ENCODE measurements at regions not wholly inside any gene's neighbourhood (a gene's known extent, or its start where the extent isn't known, plus 50 kb on each side); places are given as distances from the start of the nearest gene placed in this dataset.

GRCh38 chr4:12071316-12071715 lies 642.6 kb upstream of the HS3ST1 start:
- no peak overlapping the region for H3K27ac ChIP-seq (ENCODE audit: insufficient read depth, low read length, poor library complexity, severe bottlenecking)
- H3K27me3 ChIP-seq (replicated peaks; ENCODE audit: control insufficient read depth, insufficient read depth, low read length, poor library complexity, severe bottlenecking), result no peaks in the 10 kb centered on the region
- no peaks in the 10 kb centered on the region for H3K36me3 ChIP-seq (ENCODE audit: control insufficient read depth, insufficient read depth, low read length)

GRCh38 chr4:12053966-12054365 lies 625.3 kb upstream of the HS3ST1 start:
- H3K36me3 ChIP-seq (ENCODE audit: control insufficient read depth, insufficient read depth, low read length), result no peaks in the 10 kb centered on the region
- no peak overlapping the region for H3K27ac ChIP-seq (ENCODE audit: insufficient read depth, low read length, poor library complexity, severe bottlenecking)
- H3K9me3 ChIP-seq (ENCODE audit: control insufficient read depth, low read length), result no peaks in the 10 kb centered on the region

More at GRCh38 chr4:12071316-12071715, 642.6 kb upstream of the HS3ST1 start:
- DNase-seq, result no peak
- Histone ChIP-seq H3K9me3 (ENCODE audit: control insufficient read depth, low read length) (no peaks in the 10 kb centered on the region), H3K4me1 (ENCODE audit: control insufficient read depth, insufficient read depth, low read length, poor library complexity, severe bottlenecking) (no peaks in the 10 kb centered on the region), H3K4me3 (ENCODE audit: insufficient read depth, low read depth, low read length, poor library complexity, severe bottlenecking) (no peak overlapping the region)

GRCh38 chr4:12053556-12053955 lies 624.9 kb upstream of the HS3ST1 start:
- Histone ChIP-seq H3K4me3 (ENCODE audit: insufficient read depth, low read depth, low read length, poor library complexity, severe bottlenecking) (no peak overlapping the region), H3K4me1 (ENCODE audit: control insufficient read depth, insufficient read depth, low read length, poor library complexity, severe bottlenecking) (no peaks in the 10 kb centered on the region), H3K27me3 (replicated peaks; ENCODE audit: control insufficient read depth, insufficient read depth, low read length, poor library complexity, severe bottlenecking) (no peaks in the 10 kb centered on the region), H3K9me3 (ENCODE audit: control insufficient read depth, low read length) (no peaks in the 10 kb centered on the region), H3K27ac (ENCODE audit: insufficient read depth, low read length, poor library complexity, severe bottlenecking) (no peak overlapping the region), H3K36me3 (ENCODE audit: control insufficient read depth, insufficient read depth, low read length) (no peaks in the 10 kb centered on the region)
- DNase-seq, result no peak

More at GRCh38 chr4:12053966-12054365, 625.3 kb upstream of the HS3ST1 start:
- Histone ChIP-seq H3K4me3 (ENCODE audit: insufficient read depth, low read depth, low read length, poor library complexity, severe bottlenecking) (no peak overlapping the region), H3K27me3 (replicated peaks; ENCODE audit: control insufficient read depth, insufficient read depth, low read length, poor library complexity, severe bottlenecking) (no peaks in the 10 kb centered on the region), H3K4me1 (ENCODE audit: control insufficient read depth, insufficient read depth, low read length, poor library complexity, severe bottlenecking) (no peaks in the 10 kb centered on the region)
- no peak for DNase-seq

DNA sequence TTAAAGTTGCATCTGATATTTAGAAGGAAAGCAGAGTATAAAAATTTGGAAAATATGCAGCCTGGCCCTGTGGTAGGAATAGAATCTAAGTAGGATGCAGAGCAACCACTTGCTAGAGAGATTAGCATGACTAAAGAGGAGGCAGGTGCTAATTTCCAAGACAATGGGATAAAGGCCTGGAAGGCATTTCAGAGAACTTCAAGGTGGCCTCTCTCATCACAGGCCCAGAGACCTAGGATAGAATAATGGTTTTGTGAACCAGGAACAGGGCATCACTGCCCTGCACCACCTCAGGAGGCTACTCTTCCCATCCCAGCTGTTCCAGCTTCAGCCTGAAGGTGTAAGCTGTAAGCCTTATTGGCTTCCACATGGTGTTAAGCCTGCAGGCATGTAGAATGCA lies 621.7 kb upstream of the HS3ST1 start:
- H3K4me3 ChIP-seq (ENCODE audit: insufficient read depth, low read depth, low read length, poor library complexity, severe bottlenecking), result no peak overlapping the region
- no peak for DNase-seq
- no peaks in the 10 kb centered on the region for H3K27me3 ChIP-seq (replicated peaks; ENCODE audit: control insufficient read depth, insufficient read depth, low read length, poor library complexity, severe bottlenecking)

GRCh38 chr4:12042818-12043217 lies 614.1 kb upstream of the HS3ST1 start:
- DNase-seq, result no peak
- H3K9me3 ChIP-seq (ENCODE audit: control insufficient read depth, low read length), result no peaks in the 10 kb centered on the region
- H3K36me3 ChIP-seq (ENCODE audit: control insufficient read depth, insufficient read depth, low read length), result no peaks in the 10 kb centered on the region
- no peak overlapping the region for H3K4me3 ChIP-seq (ENCODE audit: insufficient read depth, low read depth, low read length, poor library complexity, severe bottlenecking)
- no peaks in the 10 kb centered on the region for H3K4me1 ChIP-seq (ENCODE audit: control insufficient read depth, insufficient read depth, low read length, poor library complexity, severe bottlenecking)
- no peaks in the 10 kb centered on the region for H3K27me3 ChIP-seq (replicated peaks; ENCODE audit: control insufficient read depth, insufficient read depth, low read length, poor library complexity, severe bottlenecking)
- no peak overlapping the region for H3K27ac ChIP-seq (ENCODE audit: insufficient read depth, low read length, poor library complexity, severe bottlenecking)

More for the DNA sequence above, 621.7 kb upstream of the HS3ST1 start:
- Histone ChIP-seq H3K9me3 (ENCODE audit: control insufficient read depth, low read length) (no peaks in the 10 kb centered on the region), H3K27ac (ENCODE audit: insufficient read depth, low read length, poor library complexity, severe bottlenecking) (no peak overlapping the region), H3K36me3 (ENCODE audit: control insufficient read depth, insufficient read depth, low read length) (no peaks in the 10 kb centered on the region), H3K4me1 (ENCODE audit: control insufficient read depth, insufficient read depth, low read length, poor library complexity, severe bottlenecking) (no peaks in the 10 kb centered on the region)

DNA sequence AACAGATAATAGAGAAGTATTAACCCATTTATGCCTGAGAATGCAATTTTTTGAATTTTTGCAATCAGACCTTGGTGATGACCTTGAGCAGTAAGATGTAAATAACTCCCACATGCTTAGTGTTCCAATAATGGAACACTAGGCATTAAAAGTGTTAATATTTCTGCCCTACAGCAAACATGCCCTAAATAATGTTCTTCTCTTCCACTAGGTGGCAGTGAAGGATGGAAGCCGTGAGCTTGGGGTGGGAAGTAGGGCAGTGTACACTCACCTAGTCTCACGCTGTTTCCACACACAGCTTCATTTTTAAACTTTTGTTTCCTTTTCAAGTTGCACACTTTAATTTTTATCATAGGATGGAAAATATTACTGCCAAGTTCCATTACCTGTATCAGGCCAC lies 613.1 kb upstream of the HS3ST1 start:
- H3K9me3 ChIP-seq (ENCODE audit: control insufficient read depth, low read length), result no peaks in the 10 kb centered on the region
- no peak overlapping the region for H3K27ac ChIP-seq (ENCODE audit: insufficient read depth, low read length, poor library complexity, severe bottlenecking)
- no peaks in the 10 kb centered on the region for H3K4me1 ChIP-seq (ENCODE audit: control insufficient read depth, insufficient read depth, low read length, poor library complexity, severe bottlenecking)
- no peak for DNase-seq
- no peaks in the 10 kb centered on the region for H3K36me3 ChIP-seq (ENCODE audit: control insufficient read depth, insufficient read depth, low read length)
- no peak overlapping the region for H3K4me3 ChIP-seq (ENCODE audit: insufficient read depth, low read depth, low read length, poor library complexity, severe bottlenecking)
- H3K27me3 ChIP-seq (replicated peaks; ENCODE audit: control insufficient read depth, insufficient read depth, low read length, poor library complexity, severe bottlenecking), result no peaks in the 10 kb centered on the region

DNA sequence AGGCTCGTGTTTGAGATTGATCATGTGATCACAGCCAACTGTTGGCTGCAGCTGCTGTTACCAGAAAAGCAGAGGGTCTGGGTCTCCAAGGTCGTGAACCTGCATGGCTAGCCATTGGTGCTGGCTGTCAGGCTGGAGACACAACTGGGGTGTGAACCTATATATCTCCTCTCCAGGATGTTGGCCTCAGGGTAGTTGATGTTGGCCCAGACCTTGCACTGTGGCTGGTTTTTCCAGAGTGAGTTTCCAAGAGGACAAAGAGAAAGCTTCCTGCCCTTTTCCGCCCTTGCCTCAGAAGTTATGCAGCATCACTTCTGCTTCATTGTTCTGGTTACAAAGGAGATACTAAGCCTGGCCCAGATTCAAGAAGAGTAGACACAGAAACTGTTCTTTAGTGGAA lies 607.8 kb upstream of the HS3ST1 start:
- no peak overlapping the region for H3K4me3 ChIP-seq (ENCODE audit: insufficient read depth, low read depth, low read length, poor library complexity, severe bottlenecking)
- H3K9me3 ChIP-seq (ENCODE audit: control insufficient read depth, low read length), result no peaks in the 10 kb centered on the region
- no peaks in the 10 kb centered on the region for H3K27me3 ChIP-seq (replicated peaks; ENCODE audit: control insufficient read depth, insufficient read depth, low read length, poor library complexity, severe bottlenecking)
- no peaks in the 10 kb centered on the region for H3K4me1 ChIP-seq (ENCODE audit: control insufficient read depth, insufficient read depth, low read length, poor library complexity, severe bottlenecking)
- no peak overlapping the region for H3K27ac ChIP-seq (ENCODE audit: insufficient read depth, low read length, poor library complexity, severe bottlenecking)
- H3K36me3 ChIP-seq (ENCODE audit: control insufficient read depth, insufficient read depth, low read length), result no peaks in the 10 kb centered on the region
- no peak for DNase-seq

DNA sequence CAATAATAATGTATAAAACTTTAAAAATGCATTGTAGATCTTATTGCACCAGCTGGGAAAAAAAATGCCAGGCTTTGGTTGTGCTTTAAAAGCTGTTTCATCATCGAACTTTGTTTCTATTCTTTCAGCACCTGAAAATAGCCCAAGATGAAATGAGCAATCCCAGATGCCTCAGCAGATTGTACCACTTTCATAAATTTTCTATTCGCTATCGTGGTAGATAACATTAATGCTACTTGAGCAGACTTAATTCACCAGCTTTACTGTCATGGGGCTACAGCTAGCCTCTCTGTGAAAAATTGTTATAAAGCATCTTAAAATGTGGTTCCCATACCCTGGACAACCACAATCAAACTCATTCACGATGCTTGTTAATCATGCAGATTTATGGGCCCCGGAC lies 599.6 kb upstream of the HS3ST1 start:
- Histone ChIP-seq H3K27me3 (replicated peaks; ENCODE audit: control insufficient read depth, insufficient read depth, low read length, poor library complexity, severe bottlenecking) (no peaks in the 10 kb centered on the region), H3K27ac (ENCODE audit: insufficient read depth, low read length, poor library complexity, severe bottlenecking) (no peak overlapping the region), H3K9me3 (ENCODE audit: control insufficient read depth, low read length) (no peaks in the 10 kb centered on the region), H3K36me3 (ENCODE audit: control insufficient read depth, insufficient read depth, low read length) (no peaks in the 10 kb centered on the region), H3K4me3 (ENCODE audit: insufficient read depth, low read depth, low read length, poor library complexity, severe bottlenecking) (no peak overlapping the region), H3K4me1 (ENCODE audit: control insufficient read depth, insufficient read depth, low read length, poor library complexity, severe bottlenecking) (no peaks in the 10 kb centered on the region)
- DNase-seq, result no peak

GRCh38 chr4:12022409-12022808 lies 593.7 kb upstream of the HS3ST1 start:
- DNase-seq, result no peak
- Histone ChIP-seq H3K9me3 (ENCODE audit: control insufficient read depth, low read length) (no peaks in the 10 kb centered on the region), H3K27ac (ENCODE audit: insufficient read depth, low read length, poor library complexity, severe bottlenecking) (no peak overlapping the region), H3K27me3 (replicated peaks; ENCODE audit: control insufficient read depth, insufficient read depth, low read length, poor library complexity, severe bottlenecking) (no peaks in the 10 kb centered on the region), H3K4me3 (ENCODE audit: insufficient read depth, low read depth, low read length, poor library complexity, severe bottlenecking) (no peak overlapping the region), H3K4me1 (ENCODE audit: control insufficient read depth, insufficient read depth, low read length, poor library complexity, severe bottlenecking) (no peaks in the 10 kb centered on the region), H3K36me3 (ENCODE audit: control insufficient read depth, insufficient read depth, low read length) (no peaks in the 10 kb centered on the region)

DNA sequence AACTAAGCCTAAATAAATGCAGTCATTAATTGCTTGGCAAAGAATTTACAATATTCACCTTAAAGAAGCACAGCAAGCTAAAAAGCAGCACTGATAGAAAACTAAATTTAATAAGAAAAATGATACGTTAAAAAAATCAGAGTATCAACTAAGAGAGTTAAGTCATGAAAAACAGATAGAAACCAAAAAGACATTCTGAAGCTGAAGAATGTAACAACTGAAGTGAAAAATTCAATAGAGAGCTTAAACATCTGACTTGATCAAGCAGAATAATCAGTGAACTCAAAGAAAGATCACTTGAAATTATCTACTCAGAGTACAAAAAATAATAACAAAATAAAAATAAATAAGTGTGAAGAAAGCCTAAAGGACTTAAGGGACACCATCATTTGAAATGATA lies 588.0 kb upstream of the HS3ST1 start:
- no peak for DNase-seq
- no peaks in the 10 kb centered on the region for H3K4me1 ChIP-seq (ENCODE audit: control insufficient read depth, insufficient read depth, low read length, poor library complexity, severe bottlenecking)
- no peaks in the 10 kb centered on the region for H3K9me3 ChIP-seq (ENCODE audit: control insufficient read depth, low read length)
- no peaks in the 10 kb centered on the region for H3K27me3 ChIP-seq (replicated peaks; ENCODE audit: control insufficient read depth, insufficient read depth, low read length, poor library complexity, severe bottlenecking)
- H3K4me3 ChIP-seq (ENCODE audit: insufficient read depth, low read depth, low read length, poor library complexity, severe bottlenecking), result no peak overlapping the region
- H3K36me3 ChIP-seq (ENCODE audit: control insufficient read depth, insufficient read depth, low read length), result no peaks in the 10 kb centered on the region
- H3K27ac ChIP-seq (ENCODE audit: insufficient read depth, low read length, poor library complexity, severe bottlenecking), result no peak overlapping the region

DNA sequence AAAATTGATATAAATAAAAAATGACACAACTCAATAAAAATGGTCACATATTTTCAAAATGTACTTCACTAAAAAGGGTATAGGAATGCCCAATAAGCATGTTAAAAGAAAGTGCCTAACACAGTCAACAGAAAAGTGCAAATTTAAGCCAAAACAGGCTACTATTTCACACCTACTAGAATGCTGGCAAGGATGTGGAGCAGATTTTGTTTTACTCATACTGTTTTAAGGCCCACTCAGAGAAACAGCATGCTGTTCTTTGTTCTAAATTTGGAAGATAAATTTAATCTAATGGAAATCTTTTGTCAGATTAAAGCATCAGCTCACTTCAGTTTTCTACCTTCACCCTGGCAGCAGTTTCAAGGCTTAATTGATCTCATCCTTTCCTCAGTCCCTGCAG lies 576.8 kb upstream of the HS3ST1 start:
- no peaks in the 10 kb centered on the region for H3K9me3 ChIP-seq (ENCODE audit: control insufficient read depth, low read length)
- H3K4me3 ChIP-seq (ENCODE audit: insufficient read depth, low read depth, low read length, poor library complexity, severe bottlenecking), result no peak overlapping the region
- no peak for DNase-seq
- no peaks in the 10 kb centered on the region for H3K36me3 ChIP-seq (ENCODE audit: control insufficient read depth, insufficient read depth, low read length)
- H3K4me1 ChIP-seq (ENCODE audit: control insufficient read depth, insufficient read depth, low read length, poor library complexity, severe bottlenecking), result no peaks in the 10 kb centered on the region
- H3K27ac ChIP-seq (ENCODE audit: insufficient read depth, low read length, poor library complexity, severe bottlenecking), result no peak overlapping the region
- H3K27me3 ChIP-seq (replicated peaks; ENCODE audit: control insufficient read depth, insufficient read depth, low read length, poor library complexity, severe bottlenecking), result no peaks in the 10 kb centered on the region

Measured in effector memory CD4-positive, alpha-beta T cell (primary cell).